OCI-LY7 (cell line): ENCODE measurements at regions not wholly inside any gene's neighbourhood (a gene's known extent, or its start where the extent isn't known, plus 50 kb on each side); places are given as distances from the start of the nearest gene placed in this dataset.

Experiments used
- EZH2phosphoT487 ChIP-seq: fragments of 200-600 bp; sonication (generic); IDR thresholded peaks from 2 replicates; pipeline ENCODE4 v1.6.1; 2018; ENCODE audit warnings: low read depth, borderline replicate concordance, mild to moderate bottlenecking, mixed run types, antibody characterized with exemption, low read length, moderate library complexity, mixed read lengths
- TF ChIP-seq, protein P1 (sequence below): fragments of 200-600 bp; sonication (generic); conservative IDR thresholded peaks from 2 replicates; pipeline ENCODE4 v1.5.1; 2014; ENCODE audit warnings: mild to moderate bottlenecking, antibody characterized with exemption, low read length, moderate library complexity, mixed read lengths

GRCh38 chr2:71945603-71945959 lies 202.1 kb downstream of the CYP26B1 start:
- TF ChIP-seq EZH2phosphoT487: no peak
- TF ChIP-seq, protein P1, sequence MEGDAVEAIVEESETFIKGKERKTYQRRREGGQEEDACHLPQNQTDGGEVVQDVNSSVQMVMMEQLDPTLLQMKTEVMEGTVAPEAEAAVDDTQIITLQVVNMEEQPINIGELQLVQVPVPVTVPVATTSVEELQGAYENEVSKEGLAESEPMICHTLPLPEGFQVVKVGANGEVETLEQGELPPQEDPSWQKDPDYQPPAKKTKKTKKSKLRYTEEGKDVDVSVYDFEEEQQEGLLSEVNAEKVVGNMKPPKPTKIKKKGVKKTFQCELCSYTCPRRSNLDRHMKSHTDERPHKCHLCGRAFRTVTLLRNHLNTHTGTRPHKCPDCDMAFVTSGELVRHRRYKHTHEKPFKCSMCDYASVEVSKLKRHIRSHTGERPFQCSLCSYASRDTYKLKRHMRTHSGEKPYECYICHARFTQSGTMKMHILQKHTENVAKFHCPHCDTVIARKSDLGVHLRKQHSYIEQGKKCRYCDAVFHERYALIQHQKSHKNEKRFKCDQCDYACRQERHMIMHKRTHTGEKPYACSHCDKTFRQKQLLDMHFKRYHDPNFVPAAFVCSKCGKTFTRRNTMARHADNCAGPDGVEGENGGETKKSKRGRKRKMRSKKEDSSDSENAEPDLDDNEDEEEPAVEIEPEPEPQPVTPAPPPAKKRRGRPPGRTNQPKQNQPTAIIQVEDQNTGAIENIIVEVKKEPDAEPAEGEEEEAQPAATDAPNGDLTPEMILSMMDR: no peak
